ENCODE measurements at regions not wholly inside any gene's neighbourhood (a gene's known extent, or its start where the extent isn't known, plus 50 kb on each side); places are given as distances from the start of the nearest gene placed in this dataset.

DNA sequence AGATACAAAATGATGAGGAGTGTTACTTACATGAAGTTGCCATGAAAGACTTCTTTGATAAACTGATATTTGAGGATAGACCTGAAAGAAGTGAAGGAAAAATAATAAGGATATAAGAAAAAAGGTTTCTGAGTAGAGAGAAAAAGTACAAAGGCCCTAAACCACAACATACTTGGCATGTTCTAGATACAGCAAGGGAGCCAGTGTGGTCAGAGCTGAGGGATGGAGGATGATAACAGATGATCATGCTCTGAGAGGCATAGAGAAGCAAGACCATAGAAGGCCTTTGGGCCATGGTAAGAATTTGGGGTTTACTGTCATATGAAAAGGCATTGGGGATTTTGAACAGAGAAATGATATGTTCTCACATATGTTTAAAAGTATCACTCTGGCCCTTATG is 424.1 kb upstream of the CHST9 start:
- TF ChIP-seq, protein P1, sequence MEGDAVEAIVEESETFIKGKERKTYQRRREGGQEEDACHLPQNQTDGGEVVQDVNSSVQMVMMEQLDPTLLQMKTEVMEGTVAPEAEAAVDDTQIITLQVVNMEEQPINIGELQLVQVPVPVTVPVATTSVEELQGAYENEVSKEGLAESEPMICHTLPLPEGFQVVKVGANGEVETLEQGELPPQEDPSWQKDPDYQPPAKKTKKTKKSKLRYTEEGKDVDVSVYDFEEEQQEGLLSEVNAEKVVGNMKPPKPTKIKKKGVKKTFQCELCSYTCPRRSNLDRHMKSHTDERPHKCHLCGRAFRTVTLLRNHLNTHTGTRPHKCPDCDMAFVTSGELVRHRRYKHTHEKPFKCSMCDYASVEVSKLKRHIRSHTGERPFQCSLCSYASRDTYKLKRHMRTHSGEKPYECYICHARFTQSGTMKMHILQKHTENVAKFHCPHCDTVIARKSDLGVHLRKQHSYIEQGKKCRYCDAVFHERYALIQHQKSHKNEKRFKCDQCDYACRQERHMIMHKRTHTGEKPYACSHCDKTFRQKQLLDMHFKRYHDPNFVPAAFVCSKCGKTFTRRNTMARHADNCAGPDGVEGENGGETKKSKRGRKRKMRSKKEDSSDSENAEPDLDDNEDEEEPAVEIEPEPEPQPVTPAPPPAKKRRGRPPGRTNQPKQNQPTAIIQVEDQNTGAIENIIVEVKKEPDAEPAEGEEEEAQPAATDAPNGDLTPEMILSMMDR (conservative IDR thresholded peaks at IDR 0.05 in 1 of 2, IDR thresholded peaks at IDR 0.05 in 1 of 2; ENCODE audit: low read depth in 1 of 2, low read length in 2 of 2) = no peak
- TF ChIP-seq EZH2 (IDR thresholded peaks at IDR 0.05; ENCODE audit: low read length, missing control alignments) = no peak

Data from fibroblast of lung (primary cell).